HFFc6 (cell line): ENCODE measurements at regions not wholly inside any gene's neighbourhood (a gene's known extent, or its start where the extent isn't known, plus 50 kb on each side); places are given as distances from the start of the nearest gene placed in this dataset.
A peak's percentile ranks its signal among the peaks of the same experiment; 100 is the strongest.

Experiments
- DNase-seq: peaks from one replicate; pipeline ENCODE4 v3.0.0-alpha.2; 2018
- H3K27ac Mint-ChIP-seq: 2 replicates; pipeline ENCODE4 v1.8.0; 2020; ENCODE audit warnings: mild to moderate bottlenecking, mixed read lengths
- H3K27me3 Mint-ChIP-seq: 2 replicates; pipeline ENCODE4 v1.8.0; 2021; ENCODE audit warnings: mild to moderate bottlenecking, moderate library complexity, mixed read lengths; ENCODE audit not compliant: insufficient read depth
- H3K36me3 Mint-ChIP-seq: 2 replicates; pipeline ENCODE4 v1.8.0; 2021; ENCODE audit warnings: low read depth, mixed read lengths
- H3K4me1 Mint-ChIP-seq: 2 replicates; pipeline ENCODE4 v1.8.0; 2020; ENCODE audit warnings: low read depth, mixed read lengths
- H3K4me3 Mint-ChIP-seq: 2 replicates; pipeline ENCODE4 v1.8.0; 2020; ENCODE audit warnings: mild to moderate bottlenecking, moderate library complexity, mixed read lengths
- H3K9me3 Mint-ChIP-seq: 2 replicates; pipeline ENCODE4 v1.8.0; 2020; ENCODE audit warnings: mild to moderate bottlenecking, mixed read lengths
- CTCF ChIP-seq: fragments of 200-600 bp; sonication (generic); IDR thresholded peaks from 2 replicates; pipeline ENCODE4 v1.5.0; 2021; ENCODE audit warnings: antibody characterized with exemption, mild to moderate bottlenecking

GRCh38 chr18:42137693-42138375 lies 182.8 kb downstream of the PIK3C3 start:
- no peak for DNase-seq
- Mint-ChIP-seq H3K4me3 (no peak overlapping the region), H3K36me3 (no peaks in the 10 kb centered on the region), H3K4me1 (no peaks in the 10 kb centered on the region), H3K27me3 (peaks cover 5% of the 10 kb centered on the region), H3K27ac (no peak overlapping the region), H3K9me3 (peaks cover 10% of the 10 kb centered on the region)
- TF ChIP-seq CTCF, result no peak

DNA sequence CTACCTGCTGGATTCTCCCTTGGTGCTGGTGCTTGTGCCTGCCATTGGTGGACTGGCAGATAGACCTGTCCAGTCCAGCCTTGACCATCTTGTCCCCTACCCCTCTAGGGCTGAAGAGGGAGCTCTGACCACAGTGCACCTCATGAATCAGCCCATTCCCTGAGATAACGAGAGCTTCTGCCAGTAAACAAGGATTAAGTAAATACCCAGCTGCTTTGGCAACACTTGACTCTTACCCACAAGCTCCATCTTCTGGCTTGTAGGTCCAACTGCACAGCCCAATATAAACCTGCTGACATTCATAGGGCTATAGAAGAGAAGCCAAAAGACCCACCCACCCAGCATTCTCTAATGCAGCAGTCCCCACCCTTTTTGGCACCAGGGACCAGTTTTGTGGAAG lies 186.4 kb downstream of the PIK3C3 start:
- Mint-ChIP-seq H3K4me3 (no peak overlapping the region), H3K36me3 (no peaks in the 10 kb centered on the region), H3K4me1 (no peaks in the 10 kb centered on the region), H3K27me3 (no peaks in the 10 kb centered on the region; the same call in 1 of the 2 replicates), H3K9me3 (peaks cover 10% of the 10 kb centered on the region), H3K27ac (no peak overlapping the region)
- peak; percentile 9 for DNase-seq
- peak; percentile 24 for TF ChIP-seq CTCF

GRCh38 chr18:42155024-42155423 lies 200.0 kb downstream of the PIK3C3 start:
- DNase-seq, result no peak
- H3K27me3 Mint-ChIP-seq, result peaks cover 11% of the 10 kb centered on the region
- H3K4me3 Mint-ChIP-seq, result no peak overlapping the region
- no peaks in the 10 kb centered on the region for H3K36me3 Mint-ChIP-seq
- no peaks in the 10 kb centered on the region for H3K9me3 Mint-ChIP-seq
- no peaks in the 10 kb centered on the region for H3K4me1 Mint-ChIP-seq
- H3K27ac Mint-ChIP-seq, result no peak overlapping the region
- TF ChIP-seq CTCF, result no peak

DNA sequence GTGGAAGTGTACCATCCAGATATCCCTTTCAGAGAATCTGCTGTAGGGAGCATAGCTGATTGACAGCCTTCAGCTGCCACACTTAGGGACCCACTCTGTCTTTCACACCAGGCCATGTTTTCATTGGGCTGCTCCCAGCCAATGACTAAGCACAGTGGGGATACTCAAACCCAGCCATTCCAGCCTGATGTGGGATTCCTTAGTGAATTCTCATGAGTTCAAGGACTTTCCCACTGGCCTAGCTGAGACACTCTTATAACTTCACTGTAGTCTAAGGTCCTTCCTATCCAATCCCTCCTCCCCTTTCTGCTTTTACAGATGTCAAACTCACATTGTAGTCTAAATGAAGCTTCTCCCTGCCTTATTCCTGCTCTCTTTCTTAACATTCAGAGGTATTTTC lies 201.2 kb downstream of the PIK3C3 start:
- no peak for DNase-seq
- Mint-ChIP-seq H3K4me1 (no peaks in the 10 kb centered on the region), H3K27me3 (peaks cover 11% of the 10 kb centered on the region), H3K9me3 (no peaks in the 10 kb centered on the region), H3K36me3 (no peaks in the 10 kb centered on the region), H3K4me3 (no peak overlapping the region), H3K27ac (no peak overlapping the region)
- TF ChIP-seq CTCF, result no peak

- Mint-ChIP-seq H3K4me3 (no peak overlapping the region), H3K4me1 (no peaks in the 10 kb centered on the region), H3K36me3 (no peaks in the 10 kb centered on the region), H3K9me3 (no peaks in the 10 kb centered on the region), H3K27me3 (peaks cover 9% of the 10 kb centered on the region), H3K27ac (no peak overlapping the region)
- TF ChIP-seq CTCF, result no peak
- DNase-seq, result no peak
Measured at GRCh38 chr18:42157420-42157819, 202.4 kb downstream of the PIK3C3 start.

DNA sequence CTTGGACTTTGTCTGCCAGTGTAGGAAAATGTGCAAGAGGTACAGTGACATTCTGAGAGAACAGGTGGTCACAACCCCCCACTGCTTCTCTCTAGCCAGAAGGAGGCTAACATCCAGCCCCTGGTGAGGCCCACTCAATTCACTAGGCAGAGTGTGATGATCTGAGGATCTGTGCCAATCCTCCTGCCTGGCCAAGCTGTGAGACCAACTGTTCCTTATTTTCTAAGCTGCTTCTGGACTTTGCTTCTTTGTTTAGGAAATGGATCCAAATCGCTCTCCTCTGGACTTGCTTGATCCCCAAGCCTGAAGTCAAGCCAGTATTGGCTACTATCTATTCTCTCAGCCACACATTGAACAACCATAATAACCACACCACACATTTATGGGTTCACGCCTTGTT lies 202.8 kb downstream of the PIK3C3 start:
- Mint-ChIP-seq H3K27me3 (peaks cover 7% of the 10 kb centered on the region), H3K36me3 (no peaks in the 10 kb centered on the region), H3K4me3 (no peak overlapping the region), H3K9me3 (no peaks in the 10 kb centered on the region), H3K4me1 (no peaks in the 10 kb centered on the region), H3K27ac (no peak overlapping the region)
- no peak for TF ChIP-seq CTCF
- DNase-seq, result no peak
